ENCODE measurements at regions not wholly inside any gene's neighbourhood (a gene's known extent, or its start where the extent isn't known, plus 50 kb on each side); places are given as distances from the start of the nearest gene placed in this dataset.

DNA sequence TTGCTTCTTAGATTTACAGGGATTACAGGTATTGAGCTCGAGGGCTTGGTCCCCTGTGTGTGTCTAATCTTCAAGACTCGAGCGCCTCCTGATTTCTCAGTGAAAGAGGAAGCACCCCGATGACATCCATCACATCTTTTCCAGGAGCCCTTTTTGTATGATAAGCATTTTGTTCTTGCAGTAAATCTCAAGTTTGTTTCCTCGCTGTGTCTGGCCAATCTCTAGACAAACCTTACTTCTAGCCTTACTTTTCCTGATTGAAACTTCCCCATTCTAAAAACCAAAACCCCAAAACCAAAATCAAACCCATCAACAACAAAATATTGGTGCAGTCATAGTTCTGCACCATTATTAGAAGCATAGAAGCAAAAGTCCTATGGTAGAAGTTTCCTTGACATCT lies 286.0 kb downstream of the NFKBIZ start:
- Histone ChIP-seq H3K27me3 (no peaks in the 10 kb centered on the region), H3K27ac (no peak overlapping the region), H3K36me3 (no peaks in the 10 kb centered on the region), H3K9me3 (no peaks in the 10 kb centered on the region), H3K4me3 (no peak overlapping the region), H3K4me1 (no peaks in the 10 kb centered on the region)
- 61% methylated on average over 5 of the region's 5 CpGs for WGBS (ENCODE audit: insufficient coverage, low coverage, low lambda C conversion rate, missing lambda C conversion rate)
- DNase-seq = no peak
- TF ChIP-seq, protein P1, sequence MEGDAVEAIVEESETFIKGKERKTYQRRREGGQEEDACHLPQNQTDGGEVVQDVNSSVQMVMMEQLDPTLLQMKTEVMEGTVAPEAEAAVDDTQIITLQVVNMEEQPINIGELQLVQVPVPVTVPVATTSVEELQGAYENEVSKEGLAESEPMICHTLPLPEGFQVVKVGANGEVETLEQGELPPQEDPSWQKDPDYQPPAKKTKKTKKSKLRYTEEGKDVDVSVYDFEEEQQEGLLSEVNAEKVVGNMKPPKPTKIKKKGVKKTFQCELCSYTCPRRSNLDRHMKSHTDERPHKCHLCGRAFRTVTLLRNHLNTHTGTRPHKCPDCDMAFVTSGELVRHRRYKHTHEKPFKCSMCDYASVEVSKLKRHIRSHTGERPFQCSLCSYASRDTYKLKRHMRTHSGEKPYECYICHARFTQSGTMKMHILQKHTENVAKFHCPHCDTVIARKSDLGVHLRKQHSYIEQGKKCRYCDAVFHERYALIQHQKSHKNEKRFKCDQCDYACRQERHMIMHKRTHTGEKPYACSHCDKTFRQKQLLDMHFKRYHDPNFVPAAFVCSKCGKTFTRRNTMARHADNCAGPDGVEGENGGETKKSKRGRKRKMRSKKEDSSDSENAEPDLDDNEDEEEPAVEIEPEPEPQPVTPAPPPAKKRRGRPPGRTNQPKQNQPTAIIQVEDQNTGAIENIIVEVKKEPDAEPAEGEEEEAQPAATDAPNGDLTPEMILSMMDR (IDR thresholded peaks at IDR 0.05) = no peak
- intact Hi-C loops (cut with DNase I) = no loop called here
- no peak for ATAC-seq

DNA sequence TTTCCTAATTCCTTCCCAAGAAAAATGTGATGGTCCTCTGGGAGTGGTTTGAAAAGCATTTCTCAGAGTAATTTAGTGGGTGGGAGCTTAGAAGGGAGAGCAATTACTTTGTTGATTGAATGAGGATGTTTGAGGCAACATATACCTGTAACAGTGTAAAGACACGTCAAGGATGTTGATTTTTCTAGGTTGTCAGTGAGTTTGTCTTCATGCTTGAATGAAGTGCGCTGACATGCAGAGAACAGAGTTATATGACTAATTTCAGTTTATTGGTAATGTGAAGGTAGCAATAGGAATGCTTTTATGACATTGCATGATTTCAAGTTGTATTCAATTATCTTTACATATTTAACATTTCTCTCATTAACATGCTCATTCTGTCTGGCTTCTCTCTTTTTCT lies 286.9 kb downstream of the NFKBIZ start:
- Histone ChIP-seq H3K4me3 (no peak overlapping the region), H3K36me3 (no peaks in the 10 kb centered on the region), H3K27me3 (no peaks in the 10 kb centered on the region), H3K4me1 (no peaks in the 10 kb centered on the region), H3K9me3 (no peaks in the 10 kb centered on the region), H3K27ac (no peak overlapping the region)
- no peak for DNase-seq
- 94% methylated on average over 2 of the region's 2 CpGs for WGBS (ENCODE audit: insufficient coverage, low coverage, low lambda C conversion rate, missing lambda C conversion rate)
- ATAC-seq = no peak
- TF ChIP-seq, protein P1 (IDR thresholded peaks at IDR 0.05) = no peak
- TF ChIP-seq POLR2A (IDR thresholded peaks at IDR 0.05) = no peak
- intact Hi-C loops (cut with DNase I) = no loop called here

DNA sequence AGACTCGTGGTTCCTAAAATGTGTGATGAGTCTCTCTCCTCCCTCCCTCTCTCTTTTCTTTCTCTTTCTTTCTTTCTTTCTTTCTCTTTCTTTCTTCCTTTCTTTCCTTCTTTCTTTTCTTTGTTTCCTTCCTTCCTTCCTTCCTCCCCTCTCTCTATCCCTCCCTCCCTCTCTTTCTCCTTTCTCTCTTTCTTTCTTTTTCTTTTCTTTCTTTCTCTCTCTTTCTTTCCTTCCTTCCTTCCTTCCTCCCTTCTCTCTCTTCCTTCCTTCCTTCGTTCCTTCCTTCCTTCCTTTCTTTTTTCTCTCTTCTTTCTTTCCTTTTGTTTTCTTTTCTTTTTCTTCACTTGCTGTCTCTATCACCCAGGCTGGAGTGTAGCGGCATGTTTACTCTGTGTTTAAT lies 290.8 kb downstream of the NFKBIZ start:
- Histone ChIP-seq H3K36me3 (no peaks in the 10 kb centered on the region), H3K9me3 (no peaks in the 10 kb centered on the region), H3K4me3 (no peak overlapping the region), H3K4me1 (no peaks in the 10 kb centered on the region), H3K27ac (no peak overlapping the region), H3K27me3 (no peaks in the 10 kb centered on the region)
- DNase-seq (no peak), ATAC-seq (no peak)
- no peak for TF ChIP-seq POLR2A (IDR thresholded peaks at IDR 0.05)
- TF ChIP-seq, protein P1 (IDR thresholded peaks at IDR 0.05) = no peak
- 90% methylated on average over 3 of the region's 3 CpGs for WGBS (ENCODE audit: insufficient coverage, low coverage, low lambda C conversion rate, missing lambda C conversion rate)
- intact Hi-C loops (cut with DNase I) = no loop called here

- no peak overlapping the region for H3K27ac ChIP-seq
- H3K27me3 ChIP-seq = no peaks in the 10 kb centered on the region
- no peaks in the 10 kb centered on the region for H3K36me3 ChIP-seq
- intact Hi-C loops (cut with DNase I) = no loop called here
- 61% methylated on average over 5 of the region's 5 CpGs for WGBS (ENCODE audit: insufficient coverage, low coverage, low lambda C conversion rate, missing lambda C conversion rate)
- H3K9me3 ChIP-seq = no peaks in the 10 kb centered on the region
- H3K4me3 ChIP-seq = no peak overlapping the region
- H3K4me1 ChIP-seq = no peaks in the 10 kb centered on the region
- DNase-seq = no peak
- peak in 2 of 4 donors; percentile 21 to 50 for ATAC-seq
- TF ChIP-seq POLR2A (IDR thresholded peaks at IDR 0.05) = no peak
- TF ChIP-seq, protein P1 (IDR thresholded peaks at IDR 0.05) = no peak
Measured at GRCh38 chr3:102141096-102141927, 292.0 kb downstream of the NFKBIZ start.

Measured in right lobe of liver (tissue), 6 donors.